Spleen (tissue), 7 donors: ENCODE measurements at regions not wholly inside any gene's neighbourhood (a gene's known extent, or its start where the extent isn't known, plus 50 kb on each side); places are given as distances from the start of the nearest gene placed in this dataset.

Experiments
- POLR2A ChIP-seq, 3 donors: fragments of 450-650 bp; IDR thresholded peaks; one replicate each; pipeline ENCODE4 v1.5.1; 2017; ENCODE audit warnings: antibody characterized with exemption in 3 of 3, mild to moderate bottlenecking in 1 of 3
- POLR2AphosphoS5 ChIP-seq, 3 donors: sonication (generic); formaldehyde crosslinking; IDR thresholded peaks; one replicate each; pipeline ENCODE4 v1.5.1; 2017; ENCODE audit warnings: antibody characterized with exemption in 3 of 3
- TF ChIP-seq, protein P1 (sequence below), 11 experiments: fragments of 200-600 bp in 7 of 11; fragments of 450-650 bp in 4 of 11; sonication (generic) in 4 of 11; IDR thresholded peaks in 8 of 11; conservative IDR thresholded peaks in 3 of 11; 1 replicate in 7 of 11; 2 replicates in 4 of 11; pipeline versions ENCODE4 v1.4.0 to v1.8.0; 2016 to 2021; ENCODE audit warnings: antibody characterized with exemption in 11 of 11, inconsistent platforms in 4 of 11, mild to moderate bottlenecking in 1 of 11
- donor health status: DM: no; HTN: no; CAD: no; lungs with moderate emphysema.
- donor health status: DM: no; HTN: no; CAD: no.
- donor health status: DM: no; HTN: no; CAD: no.

GRCh38 chr20:50367739-50368375, 142.3 kb upstream of the PTPN1 start:
- TF ChIP-seq, protein P1, sequence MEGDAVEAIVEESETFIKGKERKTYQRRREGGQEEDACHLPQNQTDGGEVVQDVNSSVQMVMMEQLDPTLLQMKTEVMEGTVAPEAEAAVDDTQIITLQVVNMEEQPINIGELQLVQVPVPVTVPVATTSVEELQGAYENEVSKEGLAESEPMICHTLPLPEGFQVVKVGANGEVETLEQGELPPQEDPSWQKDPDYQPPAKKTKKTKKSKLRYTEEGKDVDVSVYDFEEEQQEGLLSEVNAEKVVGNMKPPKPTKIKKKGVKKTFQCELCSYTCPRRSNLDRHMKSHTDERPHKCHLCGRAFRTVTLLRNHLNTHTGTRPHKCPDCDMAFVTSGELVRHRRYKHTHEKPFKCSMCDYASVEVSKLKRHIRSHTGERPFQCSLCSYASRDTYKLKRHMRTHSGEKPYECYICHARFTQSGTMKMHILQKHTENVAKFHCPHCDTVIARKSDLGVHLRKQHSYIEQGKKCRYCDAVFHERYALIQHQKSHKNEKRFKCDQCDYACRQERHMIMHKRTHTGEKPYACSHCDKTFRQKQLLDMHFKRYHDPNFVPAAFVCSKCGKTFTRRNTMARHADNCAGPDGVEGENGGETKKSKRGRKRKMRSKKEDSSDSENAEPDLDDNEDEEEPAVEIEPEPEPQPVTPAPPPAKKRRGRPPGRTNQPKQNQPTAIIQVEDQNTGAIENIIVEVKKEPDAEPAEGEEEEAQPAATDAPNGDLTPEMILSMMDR (IDR thresholded peaks at IDR 0.05 in 8 of 11, conservative IDR thresholded peaks at IDR 0.05 in 3 of 11): no peak
- TF ChIP-seq POLR2A (IDR thresholded peaks at IDR 0.05) (no peak), POLR2AphosphoS5 (IDR thresholded peaks at IDR 0.05) (no peak)
